Prostate gland (tissue), 2 donors: ENCODE measurements at regions not wholly inside any gene's neighbourhood (a gene's known extent, or its start where the extent isn't known, plus 50 kb on each side); places are given as distances from the start of the nearest gene placed in this dataset.

Experiments used
- DNase-seq: peaks from one replicate; pipeline ENCODE4 v3.0.0-alpha.2; 2019; ENCODE audit warnings: low spot score
- H3K27ac ChIP-seq, 2 donors: fragments of 200-600 bp; sonication (generic); 2 replicates each; pipeline ENCODE4 v1.5.1; 2017 to 2019
- H3K27me3 ChIP-seq: fragments of 200-600 bp; sonication (generic); replicated peaks from 2 replicates; pipeline ENCODE4 v1.5.1; 2019; ENCODE audit not compliant: insufficient read depth
- H3K36me3 ChIP-seq, 2 donors: fragments of 200-600 bp; sonication (generic); 1 replicate in 1 of 2; 2 replicates in 1 of 2; pipeline versions ENCODE4 v1.5.1 to v1.8.1; 2017 to 2019
- H3K4me1 ChIP-seq: fragments of 200-600 bp; sonication (generic); replicated peaks from 2 replicates; pipeline ENCODE4 v1.5.1; 2019
- H3K4me3 ChIP-seq, 2 donors: fragments of 200-600 bp; sonication (generic); 2 replicates each; pipeline ENCODE4 v1.5.1; 2017 to 2019
- H3K9me3 ChIP-seq: fragments of 200-600 bp; sonication (generic); 2 replicates; pipeline ENCODE4 v1.5.1; 2017
- CTCF ChIP-seq, 4 experiments: fragments of 200-600 bp in 2 of 4; fragments of 450-650 bp in 2 of 4; sonication (generic) in 2 of 4; IDR thresholded peaks; 1 replicate in 3 of 4; 2 replicates in 1 of 4; pipeline ENCODE4 v1.5.1; 2016 to 2019; ENCODE audit warnings: antibody characterized with exemption in 4 of 4, mild to moderate bottlenecking in 2 of 4, moderate library complexity in 2 of 4
- POLR2A ChIP-seq: fragments of 450-650 bp; IDR thresholded peaks from one replicate; pipeline ENCODE4 v1.6.1; 2016; ENCODE audit warnings: antibody characterized with exemption, mild to moderate bottlenecking
- POLR2AphosphoS5 ChIP-seq: sonication (generic); formaldehyde crosslinking; IDR thresholded peaks from one replicate; pipeline ENCODE4 v1.6.1; 2017; ENCODE audit warnings: antibody characterized with exemption
- WGBS: methylation state at CpG from one replicate; pipeline ENCODE4 v1.1.5; 2018; 5-methylcytosine and 5-hydroxymethylcytosine counted together
- intact Hi-C: fragments of 100-400 bp; cut with DNase I; formaldehyde crosslinking; loops from one replicate; pipeline ENCODE4 v1.14.2; 2022

- H3K27ac ChIP-seq, result no peak overlapping the region
- intact Hi-C loops, result no loop called here
- H3K9me3 ChIP-seq, result no peaks in the 10 kb centered on the region
- TF ChIP-seq POLR2AphosphoS5 (no peak), POLR2A (no peak), CTCF (IDR thresholded peaks at IDR 0.05) (no peak)
- no peak overlapping the region for H3K4me3 ChIP-seq
- DNase-seq, result no peak
- no peaks in the 10 kb centered on the region for H3K27me3 ChIP-seq
- WGBS, result 44% methylated on average over 3 of the region's 3 CpGs
- no peaks in the 10 kb centered on the region for H3K36me3 ChIP-seq
- H3K4me1 ChIP-seq, result no peaks in the 10 kb centered on the region
These were observed 369.7 kb upstream of the AKR1E2 start for GRCh38 chr10:4456279-4456678.

GRCh38 chr10:4453950-4454349, 372.1 kb upstream of the AKR1E2 start:
- no peaks in the 10 kb centered on the region for H3K36me3 ChIP-seq
- no peaks in the 10 kb centered on the region for H3K4me1 ChIP-seq
- H3K27me3 ChIP-seq, result no peaks in the 10 kb centered on the region
- no peak overlapping the region for H3K27ac ChIP-seq
- 89% methylated on average over 5 of the region's 5 CpGs for WGBS
- no peak for TF ChIP-seq POLR2A
- no peak for TF ChIP-seq CTCF (IDR thresholded peaks at IDR 0.05)
- no peak for TF ChIP-seq POLR2AphosphoS5
- no peak overlapping the region for H3K4me3 ChIP-seq
- no peak for DNase-seq
- intact Hi-C loops, result no loop called here
- no peaks in the 10 kb centered on the region for H3K9me3 ChIP-seq

- Histone ChIP-seq H3K27ac (no peak overlapping the region), H3K4me1 (no peaks in the 10 kb centered on the region), H3K9me3 (no peaks in the 10 kb centered on the region), H3K4me3 (no peak overlapping the region), H3K27me3 (no peaks in the 10 kb centered on the region), H3K36me3 (no peaks in the 10 kb centered on the region)
- intact Hi-C loops, result no loop called here
- no peak for TF ChIP-seq POLR2A
- TF ChIP-seq CTCF (IDR thresholded peaks at IDR 0.05), result no peak
- no peak for TF ChIP-seq POLR2AphosphoS5
- WGBS, result 81% methylated on average over 8 of the region's 8 CpGs
- no peak for DNase-seq
These were observed 372.7 kb upstream of the AKR1E2 start for GRCh38 chr10:4453276-4453675.

GRCh38 chr10:4450981-4451908, 374.8 kb upstream of the AKR1E2 start:
- Histone ChIP-seq H3K36me3 (no peaks in the 10 kb centered on the region), H3K4me1 (no peaks in the 10 kb centered on the region), H3K4me3 (no peak overlapping the region), H3K9me3 (no peaks in the 10 kb centered on the region), H3K27me3 (no peaks in the 10 kb centered on the region), H3K27ac (no peak overlapping the region)
- intact Hi-C loops, result no loop called here
- DNase-seq, result no peak
- TF ChIP-seq POLR2AphosphoS5, result no peak
- no peak for TF ChIP-seq POLR2A
- TF ChIP-seq CTCF (IDR thresholded peaks at IDR 0.05), result no peak
- 34% methylated on average over 13 of the region's 13 CpGs for WGBS

GRCh38 chr10:4450169-4450568, 375.8 kb upstream of the AKR1E2 start:
- DNase-seq, result no peak
- Histone ChIP-seq H3K27ac (no peak overlapping the region), H3K4me3 (no peak overlapping the region), H3K36me3 (no peaks in the 10 kb centered on the region), H3K27me3 (no peaks in the 10 kb centered on the region), H3K4me1 (no peaks in the 10 kb centered on the region), H3K9me3 (no peaks in the 10 kb centered on the region)
- WGBS, result 96% methylated on average over 5 of the region's 5 CpGs
- intact Hi-C loops, result no loop called here
- TF ChIP-seq POLR2AphosphoS5 (no peak), CTCF (IDR thresholded peaks at IDR 0.05) (no peak), POLR2A (no peak)
